ENCODE measurements at regions not wholly inside any gene's neighbourhood (a gene's known extent, or its start where the extent isn't known, plus 50 kb on each side); places are given as distances from the start of the nearest gene placed in this dataset.

DNA sequence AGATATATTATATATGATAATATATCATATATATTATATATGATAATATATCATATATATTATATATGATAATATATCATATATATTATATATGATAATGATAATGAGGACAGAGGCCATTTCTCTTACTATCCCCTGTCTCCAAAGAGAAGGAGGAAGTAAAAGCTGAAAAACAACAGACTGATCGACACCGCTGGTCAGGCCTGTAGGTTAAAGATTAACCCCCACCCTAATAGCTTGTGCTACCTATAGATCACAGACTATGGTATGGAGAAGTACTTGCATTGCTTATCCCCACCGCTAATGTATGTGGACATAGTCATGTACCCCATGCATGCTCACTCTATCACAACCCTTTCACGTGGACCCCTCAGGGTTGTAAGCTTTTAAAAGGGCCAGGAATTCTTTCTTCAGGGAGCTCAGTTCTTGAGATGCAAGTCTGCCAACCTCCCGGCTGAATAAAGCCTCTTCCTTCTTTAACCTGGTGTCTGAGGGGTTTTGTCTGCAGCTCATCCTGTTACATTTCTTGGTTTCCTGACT is 786.1 kb upstream of the TMEM132C start:
- no peaks in the 10 kb centered on the region for H3K27me3 Mint-ChIP-seq (ENCODE audit: low read depth)
- no peak overlapping the region for H3K56ac ChIP-seq (ENCODE audit: insufficient read length, low read depth, low read length)

More for the DNA sequence above, 786.1 kb upstream of the TMEM132C start:
- no peak overlapping the region for H2BK15ac ChIP-seq (ENCODE audit: low read depth, low read length)
- H4K5ac ChIP-seq (ENCODE audit: insufficient read length, low read depth, low read length), result no peak overlapping the region
- no peak overlapping the region for H3K9ac ChIP-seq (ENCODE audit: extremely low read depth, insufficient read length, low read length)
- no peak for DNase-seq
- no peak overlapping the region for H3K14ac ChIP-seq (ENCODE audit: insufficient read depth, low read length)
- no peaks in the 10 kb centered on the region for H3K23me2 ChIP-seq (ENCODE audit: insufficient read length, low read depth, low read length, poor library complexity, severe bottlenecking)
- no peaks in the 10 kb centered on the region for H3K27me3 ChIP-seq (ENCODE audit: insufficient read depth, low read length)
- no peaks in the 10 kb centered on the region for H3K9me3 ChIP-seq (ENCODE audit: control insufficient read depth, low read depth, low read length)
- WGBS (ENCODE audit: extremely low coverage, insufficient read length, low lambda C conversion rate), result no CpG with 5 or more reads among the region's 5 CpGs
- no peaks in the 10 kb centered on the region for H3K79me1 ChIP-seq (ENCODE audit: insufficient read depth, low read depth, low read length, poor library complexity, severe bottlenecking)
- H3K79me2 ChIP-seq (ENCODE audit: insufficient read depth, low read length), result no peaks in the 10 kb centered on the region
- Mint-ChIP-seq H3K36me3 (ENCODE audit: insufficient read depth in 1 of 3, low read depth in 3 of 3) (peaks cover 0 to 7% (median 5%) of the 10 kb centered on the region in 3 experiments; a peak in 3 of 7 replicates), H3K27ac (no peak overlapping the region), H3K4me3 (no peak overlapping the region), H3K9me3 (peaks cover 9 to 14% of the 10 kb centered on the region in 2 experiments), H3K4me1 (no peaks in the 10 kb centered on the region)
- no peak overlapping the region for H3K23ac ChIP-seq (ENCODE audit: insufficient read length, low read depth, low read length)
- no peak overlapping the region for H2BK20ac ChIP-seq (ENCODE audit: low read depth, low read length, poor library complexity, severe bottlenecking)
- H4K8ac ChIP-seq (replicated peaks; ENCODE audit: insufficient read length, low read depth, low read length), result no peak overlapping the region
- H3K4me2 ChIP-seq (ENCODE audit: insufficient read depth, insufficient read length, low read length), result no peak overlapping the region
- H3K4ac ChIP-seq (ENCODE audit: low read depth, low read length), result no peak overlapping the region
- no peak overlapping the region for H2BK120ac ChIP-seq (ENCODE audit: low read depth, low read length, poor library complexity, severe bottlenecking)
- H3T11ph ChIP-seq (ENCODE audit: low read length), result no peak overlapping the region
- H2BK5ac ChIP-seq (ENCODE audit: insufficient read length, low read length), result no peak overlapping the region
- H2AFZ ChIP-seq (ENCODE audit: low read length), result no peak overlapping the region
- no peak overlapping the region for H2AK5ac ChIP-seq (ENCODE audit: insufficient read length, low read length)
- TF ChIP-seq CTCF (conservative IDR thresholded peaks at IDR 0.05), result no peak
- H3K27ac ChIP-seq (ENCODE audit: insufficient read length, low read depth, low read length), result no peak overlapping the region
- H3K18ac ChIP-seq (ENCODE audit: insufficient read length, low read depth, low read length), result no peak overlapping the region
- no peak overlapping the region for H2BK12ac ChIP-seq (ENCODE audit: insufficient read length, low read depth, low read length)
- H3K4me1 ChIP-seq (ENCODE audit: insufficient read depth, low read length), result no peaks in the 10 kb centered on the region
- H4K20me1 ChIP-seq (ENCODE audit: control insufficient read depth, insufficient read depth, insufficient read length), result no peaks in the 10 kb centered on the region
- no peak overlapping the region for H4K91ac ChIP-seq (ENCODE audit: insufficient read length, low read depth, low read length)

All from H9 (cell line).